ENCODE measurements at regions not wholly inside any gene's neighbourhood (a gene's known extent, or its start where the extent isn't known, plus 50 kb on each side); places are given as distances from the start of the nearest gene placed in this dataset.
"Not testable (repeated sequence)": the region's sequence is repeated elsewhere in the genome, so short reads cannot be mapped to it uniquely, and the experiment has no call there.

- no peak for DNase-seq (ENCODE audit: low read depth)
Observed at GRCh38 chr2:40700231-40700954, 248.5 kb upstream of the SLC8A1 start.

- DNase-seq (ENCODE audit: low read depth), result not testable (repeated sequence)
Observed at GRCh38 chr2:40712197-40712894, 260.5 kb upstream of the SLC8A1 start.

- no peak for DNase-seq (ENCODE audit: low read depth)
Observed at GRCh38 chr2:40716879-40717278, 265.0 kb upstream of the SLC8A1 start.

- DNase-seq (ENCODE audit: low read depth), result no peak
Observed at GRCh38 chr2:40719414-40719813, 267.5 kb upstream of the SLC8A1 start.

GRCh38 chr2:40721595-40721994 is 269.7 kb upstream of the SLC8A1 start:
- no peak for DNase-seq (ENCODE audit: low read depth)

- no peak for DNase-seq (ENCODE audit: low read depth)
Observed at GRCh38 chr2:40723194-40723593, 271.3 kb upstream of the SLC8A1 start.

- no peak for DNase-seq (ENCODE audit: low read depth)
Observed at GRCh38 chr2:40725040-40725439, 273.1 kb upstream of the SLC8A1 start.

- DNase-seq (ENCODE audit: low read depth), result no peak
Observed at GRCh38 chr2:40725950-40726349, 274.1 kb upstream of the SLC8A1 start.

GRCh38 chr2:40734797-40735196 is 282.9 kb upstream of the SLC8A1 start:
- no peak for DNase-seq (ENCODE audit: low read depth)

- no peak for DNase-seq (ENCODE audit: low read depth)
Observed at GRCh38 chr2:40737180-40737579, 285.3 kb upstream of the SLC8A1 start.

- DNase-seq (ENCODE audit: low read depth), result no peak
Observed at GRCh38 chr2:40740419-40740818, 288.5 kb upstream of the SLC8A1 start.

GRCh38 chr2:40741532-40741931 is 289.6 kb upstream of the SLC8A1 start:
- no peak for DNase-seq (ENCODE audit: low read depth)

- no peak for DNase-seq (ENCODE audit: low read depth)
Observed at GRCh38 chr2:40746191-40746590, 294.3 kb upstream of the SLC8A1 start.

- DNase-seq (ENCODE audit: low read depth), result no peak
Observed at GRCh38 chr2:40751981-40752380, 300.1 kb upstream of the SLC8A1 start.

GRCh38 chr2:40752796-40753195 is 300.9 kb upstream of the SLC8A1 start:
- no peak for DNase-seq (ENCODE audit: low read depth)

- no peak for DNase-seq (ENCODE audit: low read depth)
Observed at GRCh38 chr2:40754912-40755311, 303.0 kb upstream of the SLC8A1 start.

- no peak for DNase-seq (ENCODE audit: low read depth)
Observed at GRCh38 chr2:40758401-40759155, 306.7 kb upstream of the SLC8A1 start.

GRCh38 chr2:40760071-40760666 is 308.3 kb upstream of the SLC8A1 start:
- DNase-seq (ENCODE audit: low read depth), result no peak

GRCh38 chr2:40773291-40773690 is 321.4 kb upstream of the SLC8A1 start:
- no peak for DNase-seq (ENCODE audit: low read depth)

- no peak for DNase-seq (ENCODE audit: low read depth)
Observed at GRCh38 chr2:40783704-40784103, 331.8 kb upstream of the SLC8A1 start.

- DNase-seq (ENCODE audit: low read depth), result no peak
Observed at GRCh38 chr2:40786636-40787035, 334.7 kb upstream of the SLC8A1 start.

- no peak for DNase-seq (ENCODE audit: low read depth)
Observed at GRCh38 chr2:40797120-40797519, 345.2 kb upstream of the SLC8A1 start.

- no peak for DNase-seq (ENCODE audit: low read depth)
Observed at GRCh38 chr2:40803900-40804299, 352.0 kb upstream of the SLC8A1 start.
